DND-41 (cell line): ENCODE measurements at regions not wholly inside any gene's neighbourhood (a gene's known extent, or its start where the extent isn't known, plus 50 kb on each side); places are given as distances from the start of the nearest gene placed in this dataset.

Source experiments
- ATAC-seq: fragments of 200-7000 bp; cut with Tn5 transposase; 3 replicates; pipeline ENCODE4 v1.9.1; 2021; ENCODE audit warnings: low read depth; ENCODE audit not compliant: insufficient read depth
- DNase-seq: peaks from one replicate; pipeline ENCODE4 v3.0.0-alpha.2; 2020
- H2AFZ ChIP-seq: 2 replicates; pipeline ENCODE4 v1.6.0; 2012; ENCODE audit warnings: low read depth, low read length
- H3K27ac ChIP-seq: 2 replicates; pipeline ENCODE4 v1.5.1; 2012; ENCODE audit warnings: low read length, inconsistent platforms
- H3K27me3 ChIP-seq: fragments of 200-600 bp; sonication (generic); 2 replicates; pipeline ENCODE4 v1.6.0; 2012; ENCODE audit warnings: low read length, mild to moderate bottlenecking, inconsistent platforms; ENCODE audit not compliant: insufficient read depth, poor library complexity
- H3K36me3 ChIP-seq: 2 replicates; pipeline ENCODE4 v1.5.1; 2012; ENCODE audit warnings: low read length, inconsistent platforms; ENCODE audit not compliant: insufficient read depth
- H3K4me1 ChIP-seq: 2 replicates; pipeline ENCODE4 v1.5.1; 2012; ENCODE audit warnings: mild to moderate bottlenecking, low read length; ENCODE audit not compliant: insufficient read depth
- H3K4me2 ChIP-seq: 2 replicates; pipeline ENCODE4 v1.6.0; 2012; ENCODE audit warnings: mild to moderate bottlenecking, moderate library complexity, low read length, inconsistent platforms; ENCODE audit not compliant: insufficient read depth
- H3K4me3 ChIP-seq, 2 experiments: fragments of 200-600 bp in 1 of 2; shearing (Covaris generic) in 1 of 2; 2 replicates each; pipeline ENCODE4 v1.5.1; 2012 to 2016; ENCODE audit warnings: inconsistent platforms in 2 of 2, low read length in 2 of 2, mild to moderate bottlenecking in 2 of 2, low read depth in 1 of 2, moderate library complexity in 1 of 2
- H3K79me2 ChIP-seq: 2 replicates; pipeline ENCODE4 v1.6.0; 2012; ENCODE audit warnings: low read length, inconsistent platforms; ENCODE audit not compliant: insufficient read depth
- H3K9ac ChIP-seq: 2 replicates; pipeline ENCODE4 v1.6.0; 2012; ENCODE audit warnings: low read depth, mild to moderate bottlenecking, inconsistent platforms, low read length, moderate library complexity
- H3K9me3 ChIP-seq: 2 replicates; pipeline ENCODE4 v1.5.1; 2012; ENCODE audit warnings: low read length, moderate library complexity, mild to moderate bottlenecking, inconsistent platforms; ENCODE audit not compliant: insufficient read depth, severe bottlenecking
- H4K20me1 ChIP-seq: 2 replicates; pipeline ENCODE4 v1.6.0; 2012; ENCODE audit warnings: low read length; ENCODE audit not compliant: insufficient read depth
- CTCF ChIP-seq: IDR thresholded peaks from 2 replicates; pipeline ENCODE4 v1.5.1; 2012; ENCODE audit warnings: borderline replicate concordance, low read length, moderate library complexity, mild to moderate bottlenecking; ENCODE audit not compliant: poor library complexity, severe bottlenecking; ENCODE audit errors: extremely low read depth
- EZH2 ChIP-seq: IDR thresholded peaks from 3 replicates; pipeline ENCODE4 v1.6.1; 2012; ENCODE audit warnings: borderline replicate concordance, low read depth, mild to moderate bottlenecking, moderate library complexity, low read length, inconsistent platforms; ENCODE audit not compliant: severe bottlenecking

GRCh38 chr6:14635934-14636591, 518.5 kb downstream of the CD83 start:
- DNase-seq, result peak; percentile 17
- no peak overlapping the region for H3K4me2 ChIP-seq
- H3K27me3 ChIP-seq, result no peaks in the 10 kb centered on the region
- H3K4me3 ChIP-seq, result no peak overlapping the region
- H3K36me3 ChIP-seq, result no peaks in the 10 kb centered on the region
- no peak for TF ChIP-seq EZH2
- no peak for TF ChIP-seq CTCF
- H3K27ac ChIP-seq, result no peak overlapping the region; the same call in 1 of the 2 replicates
- H2AFZ ChIP-seq, result no peak overlapping the region
- no peaks in the 10 kb centered on the region for H3K9me3 ChIP-seq
- no peaks in the 10 kb centered on the region for H3K79me2 ChIP-seq
- H3K9ac ChIP-seq, result no peak overlapping the region
- H4K20me1 ChIP-seq, result no peaks in the 10 kb centered on the region
- peaks cover 25% of the 10 kb centered on the region for H3K4me1 ChIP-seq
- ATAC-seq, result peak; percentile 76

- Histone ChIP-seq H3K79me2 (no peaks in the 10 kb centered on the region), H3K4me1 (peaks cover 25% of the 10 kb centered on the region), H3K9me3 (no peaks in the 10 kb centered on the region), H3K9ac (no peak overlapping the region), H3K36me3 (no peaks in the 10 kb centered on the region), H3K27me3 (no peaks in the 10 kb centered on the region), H4K20me1 (no peaks in the 10 kb centered on the region), H3K27ac (no peak overlapping the region), H3K4me3 (no peak overlapping the region), H3K4me2 (no peak overlapping the region), H2AFZ (no peak overlapping the region)
- DNase-seq, result no peak
- TF ChIP-seq CTCF (no peak), EZH2 (no peak)
- no peak for ATAC-seq
These were observed 520.9 kb downstream of the CD83 start for GRCh38 chr6:14638435-14638905.

- no peak for DNase-seq
- no peaks in the 10 kb centered on the region for H3K9me3 ChIP-seq
- H4K20me1 ChIP-seq, result no peaks in the 10 kb centered on the region
- ATAC-seq, result no peak
- H3K4me2 ChIP-seq, result no peak overlapping the region
- H3K9ac ChIP-seq, result no peak overlapping the region
- no peaks in the 10 kb centered on the region for H3K27me3 ChIP-seq
- no peak overlapping the region for H3K27ac ChIP-seq
- TF ChIP-seq CTCF (no peak), EZH2 (no peak)
- no peak overlapping the region for H2AFZ ChIP-seq
- H3K36me3 ChIP-seq, result no peaks in the 10 kb centered on the region
- no peaks in the 10 kb centered on the region for H3K79me2 ChIP-seq
- no peak overlapping the region for H3K4me3 ChIP-seq
- peaks cover 25% of the 10 kb centered on the region for H3K4me1 ChIP-seq
These were observed 521.6 kb downstream of the CD83 start for GRCh38 chr6:14638906-14639761.
